Muscle of leg (tissue), 3 donors: ENCODE measurements at regions not wholly inside any gene's neighbourhood (a gene's known extent, or its start where the extent isn't known, plus 50 kb on each side); places are given as distances from the start of the nearest gene placed in this dataset.

ENCODE experiments used
- DNase-seq: peaks from one replicate; pipeline ENCODE4 v3.0.0; 2013
- H3K27ac ChIP-seq: one replicate; pipeline ENCODE4 v1.5.1; 2013; ENCODE audit warnings: mild to moderate bottlenecking, low read length, control low read depth
- H3K27me3 ChIP-seq: one replicate; pipeline ENCODE4 v1.6.1; 2013; ENCODE audit warnings: low read length; ENCODE audit not compliant: control insufficient read depth, insufficient read depth
- H3K36me3 ChIP-seq: one replicate; pipeline ENCODE4 v1.6.1; 2013; ENCODE audit warnings: low read length; ENCODE audit not compliant: control insufficient read depth, insufficient read depth
- H3K4me1 ChIP-seq: one replicate; pipeline ENCODE4 v1.6.1; 2013; ENCODE audit warnings: low read length; ENCODE audit not compliant: control insufficient read depth, insufficient read depth
- H3K4me3 ChIP-seq: one replicate; pipeline ENCODE4 v1.5.1; 2013; ENCODE audit warnings: low read length, control low read depth
- H3K9me3 ChIP-seq: replicated peaks from 2 replicates; pipeline ENCODE4 v1.6.1; 2013; ENCODE audit warnings: low read depth, low read length; ENCODE audit not compliant: control insufficient read depth
- WGBS: methylation state at CpG from one replicate; pipeline ENCODE4 v1.1.5; 2013; ENCODE audit warnings: missing lambda C conversion rate; ENCODE audit not compliant: insufficient coverage; 5-methylcytosine and 5-hydroxymethylcytosine counted together

- WGBS: no CpG with 5 or more reads among the region's 1 CpG
- Histone ChIP-seq H3K36me3 (no peaks in the 10 kb centered on the region), H3K4me3 (no peak overlapping the region), H3K27ac (no peak overlapping the region), H3K4me1 (no peaks in the 10 kb centered on the region), H3K9me3 (no peaks in the 10 kb centered on the region), H3K27me3 (no peaks in the 10 kb centered on the region)
- no peak for DNase-seq
These were observed 625.4 kb downstream of the KCNJ2 start for GRCh38 chr17:70794738-70795137.

- no peaks in the 10 kb centered on the region for H3K4me1 ChIP-seq
- WGBS: no CpG with 5 or more reads among the region's 2 CpGs
- no peak overlapping the region for H3K4me3 ChIP-seq
- no peak for DNase-seq
- H3K27ac ChIP-seq: no peak overlapping the region
- no peaks in the 10 kb centered on the region for H3K9me3 ChIP-seq
- H3K36me3 ChIP-seq: no peaks in the 10 kb centered on the region
- H3K27me3 ChIP-seq: no peaks in the 10 kb centered on the region
These were observed 626.3 kb downstream of the KCNJ2 start for GRCh38 chr17:70795620-70796019.

GRCh38 chr17:70796757-70797156 lies 627.4 kb downstream of the KCNJ2 start:
- Histone ChIP-seq H3K27me3 (no peaks in the 10 kb centered on the region), H3K4me1 (no peaks in the 10 kb centered on the region), H3K4me3 (no peak overlapping the region), H3K9me3 (no peaks in the 10 kb centered on the region), H3K36me3 (no peaks in the 10 kb centered on the region), H3K27ac (no peak overlapping the region)
- 82% methylated on average over 3 of the region's 4 CpGs for WGBS
- DNase-seq: no peak

- H3K9me3 ChIP-seq: no peaks in the 10 kb centered on the region
- H3K36me3 ChIP-seq: no peaks in the 10 kb centered on the region
- no peak for DNase-seq
- no peak overlapping the region for H3K4me3 ChIP-seq
- no peaks in the 10 kb centered on the region for H3K4me1 ChIP-seq
- no peak overlapping the region for H3K27ac ChIP-seq
- WGBS: 27% methylated on average over 3 of the region's 5 CpGs
- H3K27me3 ChIP-seq: no peaks in the 10 kb centered on the region
These were observed 627.8 kb downstream of the KCNJ2 start for GRCh38 chr17:70797166-70797565.

GRCh38 chr17:70804161-70804560 lies 634.8 kb downstream of the KCNJ2 start:
- H3K27ac ChIP-seq: no peak overlapping the region
- H3K4me1 ChIP-seq: no peaks in the 10 kb centered on the region
- no peaks in the 10 kb centered on the region for H3K36me3 ChIP-seq
- H3K4me3 ChIP-seq: no peak overlapping the region
- DNase-seq: no peak
- H3K9me3 ChIP-seq: no peaks in the 10 kb centered on the region
- no peaks in the 10 kb centered on the region for H3K27me3 ChIP-seq

- Histone ChIP-seq H3K9me3 (no peaks in the 10 kb centered on the region), H3K4me1 (no peaks in the 10 kb centered on the region), H3K36me3 (no peaks in the 10 kb centered on the region), H3K27ac (no peak overlapping the region), H3K27me3 (no peaks in the 10 kb centered on the region), H3K4me3 (no peak overlapping the region)
- no CpG with 5 or more reads among the region's 2 CpGs for WGBS
- DNase-seq: no peak
These were observed 639.3 kb downstream of the KCNJ2 start for GRCh38 chr17:70808596-70808995.

GRCh38 chr17:70810609-70811008 lies 641.3 kb downstream of the KCNJ2 start:
- no CpG with 5 or more reads among the region's 1 CpG for WGBS
- H3K4me3 ChIP-seq: no peak overlapping the region
- DNase-seq: no peak

GRCh38 chr17:70813355-70813930 lies 644.1 kb downstream of the KCNJ2 start:
- DNase-seq: no peak
- WGBS: 83% methylated on average over 6 of the region's 12 CpGs

More at GRCh38 chr17:70810609-70811008, 641.3 kb downstream of the KCNJ2 start:
- H3K27me3 ChIP-seq: no peaks in the 10 kb centered on the region
- H3K36me3 ChIP-seq: no peaks in the 10 kb centered on the region
- no peaks in the 10 kb centered on the region for H3K9me3 ChIP-seq
- no peak overlapping the region for H3K27ac ChIP-seq
- H3K4me1 ChIP-seq: no peaks in the 10 kb centered on the region

GRCh38 chr17:70819183-70819582 lies 649.9 kb downstream of the KCNJ2 start:
- Histone ChIP-seq H3K4me1 (no peaks in the 10 kb centered on the region), H3K4me3 (no peak overlapping the region), H3K9me3 (no peaks in the 10 kb centered on the region), H3K27ac (no peak overlapping the region), H3K36me3 (no peaks in the 10 kb centered on the region), H3K27me3 (no peaks in the 10 kb centered on the region)
- DNase-seq: no peak
- WGBS: no CpG with 5 or more reads among the region's 2 CpGs

More at GRCh38 chr17:70813355-70813930, 644.1 kb downstream of the KCNJ2 start:
- Histone ChIP-seq H3K9me3 (no peaks in the 10 kb centered on the region), H3K27me3 (no peaks in the 10 kb centered on the region), H3K36me3 (no peaks in the 10 kb centered on the region), H3K27ac (no peak overlapping the region), H3K4me3 (no peak overlapping the region), H3K4me1 (no peaks in the 10 kb centered on the region)

GRCh38 chr17:70820276-70820675 lies 650.9 kb downstream of the KCNJ2 start:
- Histone ChIP-seq H3K4me1 (no peaks in the 10 kb centered on the region), H3K4me3 (no peak overlapping the region), H3K36me3 (no peaks in the 10 kb centered on the region), H3K9me3 (no peaks in the 10 kb centered on the region), H3K27ac (no peak overlapping the region), H3K27me3 (no peaks in the 10 kb centered on the region)
- WGBS: 93% methylated on average over 4 of the region's 6 CpGs
- DNase-seq: no peak
